ENCODE measurements at regions not wholly inside any gene's neighbourhood (a gene's known extent, or its start where the extent isn't known, plus 50 kb on each side); places are given as distances from the start of the nearest gene placed in this dataset.

GRCh38 chr2:160973991-160974390, 186.2 kb upstream of the TANK start:
- Histone ChIP-seq H3K4me3 (ENCODE audit: low read length) (no peak overlapping the region), H3K27me3 (ENCODE audit: insufficient read depth, low read length) (no peaks in the 10 kb centered on the region), H3K9me3 (ENCODE audit: low read depth, low read length) (no peaks in the 10 kb centered on the region), H3K4me1 (ENCODE audit: insufficient read depth, low read length) (no peaks in the 10 kb centered on the region)

- H3K27me3 ChIP-seq (ENCODE audit: insufficient read depth, low read length), result no peaks in the 10 kb centered on the region
- H3K9me3 ChIP-seq (ENCODE audit: low read depth, low read length), result no peaks in the 10 kb centered on the region
- no peaks in the 10 kb centered on the region for H3K4me1 ChIP-seq (ENCODE audit: insufficient read depth, low read length)
- H3K4me3 ChIP-seq (ENCODE audit: low read length), result no peak overlapping the region
Observed at GRCh38 chr2:160974803-160975202, 185.4 kb upstream of the TANK start.

- H3K4me3 ChIP-seq (ENCODE audit: low read length), result no peak overlapping the region
- no peaks in the 10 kb centered on the region for H3K27me3 ChIP-seq (ENCODE audit: insufficient read depth, low read length)
- no peaks in the 10 kb centered on the region for H3K9me3 ChIP-seq (ENCODE audit: low read depth, low read length)
- no peaks in the 10 kb centered on the region for H3K4me1 ChIP-seq (ENCODE audit: insufficient read depth, low read length)
Observed at GRCh38 chr2:160976797-160977196, 183.4 kb upstream of the TANK start.

DNA sequence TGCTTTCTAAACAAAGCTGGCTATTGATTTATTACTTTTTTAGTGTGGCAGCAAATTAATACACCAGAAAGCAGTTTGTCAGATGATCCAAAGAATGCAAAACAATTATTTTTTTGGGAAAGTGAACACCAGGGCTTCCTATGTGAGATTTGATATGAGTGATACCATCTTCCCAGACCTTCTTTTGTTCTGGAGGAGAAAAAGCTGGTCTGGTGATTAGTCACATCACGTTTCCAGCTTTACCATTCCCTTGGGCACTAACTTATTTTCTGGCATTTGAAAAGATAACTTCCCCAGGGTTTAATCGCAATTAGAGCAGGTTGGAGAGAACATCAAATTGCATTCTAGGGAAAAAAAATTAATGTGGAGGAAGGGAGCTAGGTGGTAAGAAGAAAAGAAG, 182.9 kb upstream of the TANK start:
- Histone ChIP-seq H3K9me3 (ENCODE audit: low read depth, low read length) (no peaks in the 10 kb centered on the region), H3K27me3 (ENCODE audit: insufficient read depth, low read length) (no peaks in the 10 kb centered on the region), H3K4me3 (ENCODE audit: low read length) (no peak overlapping the region), H3K4me1 (ENCODE audit: insufficient read depth, low read length) (no peaks in the 10 kb centered on the region)

DNA sequence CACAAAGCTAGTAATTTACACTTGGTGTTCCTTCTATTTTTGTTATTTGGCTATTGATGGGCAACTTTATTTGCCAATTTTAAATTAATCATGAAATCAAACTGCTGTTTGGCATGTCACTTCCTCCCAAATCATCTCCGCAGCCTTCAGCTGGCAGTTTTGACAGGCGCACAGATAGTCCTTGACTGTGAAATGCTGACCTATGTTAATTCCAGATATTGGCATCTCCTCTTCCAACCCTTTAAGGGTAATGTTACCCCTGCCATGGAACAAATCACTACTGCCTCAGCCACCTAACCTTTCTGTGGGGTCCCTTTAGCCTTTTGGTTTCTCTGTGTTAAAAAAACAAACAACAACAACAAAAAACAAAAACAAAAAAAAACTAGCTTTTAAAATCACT, 182.4 kb upstream of the TANK start:
- Histone ChIP-seq H3K4me3 (ENCODE audit: low read length) (no peak overlapping the region), H3K9me3 (ENCODE audit: low read depth, low read length) (no peaks in the 10 kb centered on the region), H3K27me3 (ENCODE audit: insufficient read depth, low read length) (no peaks in the 10 kb centered on the region), H3K4me1 (ENCODE audit: insufficient read depth, low read length) (no peaks in the 10 kb centered on the region)

DNA sequence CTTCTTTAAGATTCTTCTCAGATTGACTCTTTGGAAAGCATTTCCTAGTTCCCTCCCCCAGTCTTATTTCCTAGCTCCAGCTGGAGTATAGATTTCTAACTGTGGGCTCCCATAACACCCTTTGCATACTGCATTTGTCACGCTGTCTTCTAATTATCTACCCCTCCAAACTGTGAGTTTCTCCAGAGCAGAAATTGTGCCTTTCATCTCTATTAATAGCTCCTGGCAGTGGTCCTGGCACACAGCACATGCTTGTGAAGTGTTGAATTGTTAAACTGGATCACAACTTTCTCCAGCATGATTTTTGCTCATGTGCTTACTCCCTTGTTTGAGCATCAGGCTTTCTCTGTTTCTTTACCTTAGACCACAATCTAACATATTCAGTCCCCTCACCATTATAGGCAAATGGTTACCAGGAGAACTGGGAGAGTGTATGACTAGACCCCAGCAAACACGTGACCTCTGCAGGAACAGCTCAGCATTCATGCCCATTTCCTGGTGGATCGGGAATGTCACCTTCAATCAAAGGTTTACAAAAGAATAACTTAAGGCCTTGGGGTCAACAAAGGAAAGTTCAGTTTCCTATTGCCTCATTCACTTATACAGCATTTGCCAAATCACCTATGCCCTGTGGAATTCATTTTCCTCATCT, 175.7 kb upstream of the TANK start:
- Histone ChIP-seq H3K4me3 (ENCODE audit: low read length) (no peak overlapping the region), H3K27me3 (ENCODE audit: insufficient read depth, low read length) (no peaks in the 10 kb centered on the region), H3K9me3 (ENCODE audit: low read depth, low read length) (no peaks in the 10 kb centered on the region), H3K4me1 (ENCODE audit: insufficient read depth, low read length) (no peaks in the 10 kb centered on the region)

DNA sequence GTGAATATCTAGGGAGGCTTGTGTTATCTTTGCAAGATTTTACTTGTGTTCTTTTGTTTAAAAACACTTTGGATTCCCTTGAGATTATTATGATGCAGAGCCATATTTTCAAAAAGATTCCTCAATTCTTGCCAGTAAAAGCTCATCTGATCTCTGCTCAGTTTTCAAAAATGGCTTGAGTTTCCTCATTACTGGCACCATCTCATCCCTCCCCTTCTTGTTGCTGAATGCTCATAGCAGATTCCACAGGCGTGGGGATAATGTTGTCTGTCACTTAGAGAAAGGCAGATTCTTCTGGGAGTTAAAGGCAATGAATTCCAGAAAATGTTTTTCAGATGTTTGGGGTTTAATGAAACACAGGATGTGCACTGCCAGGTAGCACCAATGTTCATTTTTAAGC, 170.4 kb upstream of the TANK start:
- no peaks in the 10 kb centered on the region for H3K9me3 ChIP-seq (ENCODE audit: low read depth, low read length)
- H3K27me3 ChIP-seq (ENCODE audit: insufficient read depth, low read length), result no peaks in the 10 kb centered on the region
- no peak overlapping the region for H3K4me3 ChIP-seq (ENCODE audit: low read length)
- peaks cover 5% of the 10 kb centered on the region for H3K4me1 ChIP-seq (ENCODE audit: insufficient read depth, low read length)

GRCh38 chr2:160993654-160994061, 166.6 kb upstream of the TANK start:
- no peaks in the 10 kb centered on the region for H3K27me3 ChIP-seq (ENCODE audit: insufficient read depth, low read length)
- no peaks in the 10 kb centered on the region for H3K9me3 ChIP-seq (ENCODE audit: low read depth, low read length)
- no peak overlapping the region for H3K4me3 ChIP-seq (ENCODE audit: low read length)
- H3K4me1 ChIP-seq (ENCODE audit: insufficient read depth, low read length), result peaks cover 5% of the 10 kb centered on the region

- no peak overlapping the region for H3K4me3 ChIP-seq (ENCODE audit: low read length)
- peaks cover 5% of the 10 kb centered on the region for H3K4me1 ChIP-seq (ENCODE audit: insufficient read depth, low read length)
- no peaks in the 10 kb centered on the region for H3K27me3 ChIP-seq (ENCODE audit: insufficient read depth, low read length)
- H3K9me3 ChIP-seq (ENCODE audit: low read depth, low read length), result no peaks in the 10 kb centered on the region
Observed at GRCh38 chr2:160994141-160995002, 165.9 kb upstream of the TANK start.

- H3K4me1 ChIP-seq (ENCODE audit: insufficient read depth, low read length), result peaks cover 5% of the 10 kb centered on the region
- H3K27me3 ChIP-seq (ENCODE audit: insufficient read depth, low read length), result no peaks in the 10 kb centered on the region
- H3K4me3 ChIP-seq (ENCODE audit: low read length), result no peak overlapping the region
- H3K9me3 ChIP-seq (ENCODE audit: low read depth, low read length), result no peaks in the 10 kb centered on the region
Observed at GRCh38 chr2:160996584-160996983, 163.6 kb upstream of the TANK start.

DNA sequence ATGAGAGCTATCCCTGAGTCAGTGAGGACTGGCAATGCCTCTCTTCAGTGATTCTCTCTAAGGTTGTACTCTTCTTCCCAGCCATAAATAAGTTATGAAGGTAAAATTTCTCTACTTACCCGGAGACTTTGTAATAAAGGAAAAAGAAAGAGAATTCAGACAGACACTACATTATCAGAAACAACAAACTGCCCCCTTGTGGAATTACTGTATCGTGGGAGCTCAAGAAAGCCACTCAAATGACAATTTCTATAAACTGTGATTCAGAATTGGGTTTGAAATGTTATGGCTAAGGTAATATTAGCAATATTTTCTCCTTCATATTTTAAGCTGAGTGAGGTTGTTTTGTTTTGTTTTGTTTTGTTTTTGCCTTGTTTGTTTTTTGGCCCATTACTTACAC, 155.8 kb upstream of the TANK start:
- Histone ChIP-seq H3K4me1 (ENCODE audit: insufficient read depth, low read length) (no peaks in the 10 kb centered on the region), H3K9me3 (ENCODE audit: low read depth, low read length) (no peaks in the 10 kb centered on the region), H3K27me3 (ENCODE audit: insufficient read depth, low read length) (peaks cover 2% of the 10 kb centered on the region), H3K4me3 (ENCODE audit: low read length) (no peak overlapping the region)

DNA sequence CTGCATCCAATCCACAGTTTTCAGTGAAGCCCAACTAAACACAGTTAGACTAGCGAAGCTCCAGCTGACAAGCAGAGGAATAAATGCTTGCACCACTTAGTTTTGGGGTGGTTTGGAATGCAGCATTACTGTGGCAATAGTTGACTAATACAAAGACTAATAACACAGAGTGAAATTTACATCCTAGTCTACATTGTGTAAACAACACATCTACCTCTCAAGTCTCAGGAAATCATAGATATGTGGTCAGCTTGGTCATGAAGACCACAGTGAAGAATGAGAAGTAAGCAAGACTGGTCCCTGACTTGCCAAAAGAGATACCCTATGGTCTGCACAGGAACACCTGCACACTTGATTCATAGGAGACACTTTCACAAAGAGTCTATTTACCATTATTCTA, 155.1 kb upstream of the TANK start:
- Histone ChIP-seq H3K9me3 (ENCODE audit: low read depth, low read length) (no peaks in the 10 kb centered on the region), H3K4me3 (ENCODE audit: low read length) (no peak overlapping the region), H3K27me3 (ENCODE audit: insufficient read depth, low read length) (peaks cover 2% of the 10 kb centered on the region), H3K4me1 (ENCODE audit: insufficient read depth, low read length) (no peaks in the 10 kb centered on the region)

DNA sequence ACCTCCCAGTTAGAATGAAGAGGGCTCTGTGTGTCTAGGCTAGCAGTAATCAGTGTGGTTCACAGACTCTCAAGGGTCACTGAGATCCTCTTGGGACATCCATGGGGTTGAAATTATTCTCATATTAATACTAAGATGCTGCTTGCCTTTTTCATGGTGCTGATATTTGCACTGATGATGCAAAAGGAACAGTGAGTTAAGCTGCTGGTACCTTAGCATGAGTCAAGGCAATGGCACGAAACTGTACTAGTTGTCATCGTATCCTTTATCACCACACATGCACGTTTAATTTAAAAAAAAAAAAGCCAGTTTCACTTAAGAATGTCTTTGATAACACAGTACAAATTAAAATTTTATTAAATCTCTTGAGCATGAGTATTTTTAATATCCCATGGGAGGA, 151.9 kb upstream of the TANK start:
- Histone ChIP-seq H3K27me3 (ENCODE audit: insufficient read depth, low read length) (peaks cover 2% of the 10 kb centered on the region), H3K9me3 (ENCODE audit: low read depth, low read length) (no peaks in the 10 kb centered on the region), H3K4me3 (ENCODE audit: low read length) (no peak overlapping the region), H3K4me1 (ENCODE audit: insufficient read depth, low read length) (no peaks in the 10 kb centered on the region)

DNA sequence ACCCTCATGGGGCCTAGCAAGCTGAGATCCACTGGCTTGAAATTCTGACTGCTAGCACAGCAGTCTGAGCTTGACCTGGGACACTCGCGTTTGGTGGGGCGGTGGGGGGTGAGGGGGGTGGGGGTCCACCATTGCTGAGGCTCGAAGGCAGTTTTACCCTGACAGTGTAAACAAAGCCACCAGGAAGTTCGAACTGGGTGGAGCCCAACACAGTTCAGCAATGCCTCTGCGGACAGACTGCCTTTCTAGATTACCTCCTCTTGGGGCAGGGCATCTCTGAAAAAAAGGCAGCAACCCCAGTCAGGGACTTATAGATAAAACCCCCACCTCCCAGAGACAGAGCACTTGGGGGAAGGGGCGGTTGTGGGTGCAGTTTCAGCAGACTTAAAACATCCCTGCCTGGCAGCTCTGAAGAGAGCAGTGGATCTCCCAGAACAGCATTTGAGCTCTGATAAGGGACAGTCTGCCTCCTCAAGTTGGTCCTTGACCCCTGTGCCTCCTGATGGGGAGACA, 149.7 kb upstream of the TANK start:
- H3K4me3 ChIP-seq (ENCODE audit: low read length), result no peak overlapping the region
- H3K4me1 ChIP-seq (ENCODE audit: insufficient read depth, low read length), result no peaks in the 10 kb centered on the region
- peaks cover 2% of the 10 kb centered on the region for H3K27me3 ChIP-seq (ENCODE audit: insufficient read depth, low read length)
- H3K9me3 ChIP-seq (ENCODE audit: low read depth, low read length), result no peaks in the 10 kb centered on the region

DNA sequence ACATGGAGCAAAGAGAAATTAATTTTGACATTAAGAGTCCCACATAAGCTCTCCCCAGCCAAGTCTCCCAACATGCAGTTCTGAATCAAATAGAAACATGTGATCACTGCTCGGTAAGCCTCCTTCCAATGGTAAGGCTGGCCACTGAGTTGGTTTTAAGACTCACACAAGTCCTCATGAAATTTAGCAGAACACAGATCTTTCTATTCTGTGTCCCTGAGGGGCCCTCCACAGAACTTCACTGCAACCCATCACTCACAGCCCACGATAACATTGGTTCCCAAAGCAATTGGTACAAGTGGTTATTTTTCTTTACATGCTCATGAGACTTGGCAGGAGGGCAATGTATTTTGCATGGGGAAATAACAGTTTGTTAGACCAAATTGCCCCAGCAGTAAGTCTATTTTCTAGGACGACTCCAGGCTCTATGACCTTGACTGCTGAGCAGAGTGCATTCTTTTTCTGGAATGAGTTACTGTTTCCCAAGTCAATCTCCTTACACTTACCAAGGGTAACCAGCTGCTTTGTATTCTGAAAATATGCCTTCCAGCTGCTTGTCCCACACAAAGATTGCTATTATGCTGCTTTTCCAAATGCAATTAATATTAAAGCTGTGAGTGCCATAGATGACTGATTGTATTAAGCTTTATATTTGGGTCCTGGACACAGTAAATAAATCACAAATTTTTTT, 142.3 kb upstream of the TANK start:
- Histone ChIP-seq H3K4me3 (ENCODE audit: low read length) (no peak overlapping the region), H3K27me3 (ENCODE audit: insufficient read depth, low read length) (no peaks in the 10 kb centered on the region), H3K9me3 (ENCODE audit: low read depth, low read length) (no peaks in the 10 kb centered on the region), H3K4me1 (ENCODE audit: insufficient read depth, low read length) (no peaks in the 10 kb centered on the region)

Measured in mononuclear cell (primary cell).